KBM-7 (cell line): ENCODE measurements at regions not wholly inside any gene's neighbourhood (a gene's known extent, or its start where the extent isn't known, plus 50 kb on each side); places are given as distances from the start of the nearest gene placed in this dataset.

Experiments used
- DNase-seq: peaks from one replicate; pipeline ENCODE4 v3.0.0-alpha.2; 2015
- in situ Hi-C: fragments of 300-500 bp; cut with MboI; formaldehyde crosslinking; loops from 2 replicates; pipeline ENCODE4 v1.14.3; 2020; ENCODE audit warnings: low sequenced_read_pairs, low pct_unique_long_range_greater_than_20kb, mixed read lengths

DNA sequence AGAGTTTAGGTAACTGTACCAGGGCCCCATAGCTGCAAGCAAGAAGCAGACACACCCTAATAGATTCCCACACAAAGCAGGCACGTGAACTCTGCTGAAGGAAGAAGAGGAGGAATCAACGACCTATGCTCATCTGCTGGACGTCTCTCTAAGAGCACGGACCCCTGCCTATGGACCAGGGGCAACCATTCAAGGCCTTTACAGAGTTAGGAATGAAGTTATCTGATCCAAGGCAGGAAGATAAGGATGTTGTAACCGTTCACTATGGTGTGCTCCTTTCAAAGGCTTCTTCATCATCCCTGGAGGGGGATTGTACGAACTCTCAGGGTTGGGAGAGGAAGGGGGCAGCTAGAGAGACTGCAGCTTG, 141.6 kb upstream of the PARP11 start:
- DNase-seq, result no peak
- in situ Hi-C loops, result no loop called here

GRCh38 chr12:4014444-4014843, 141.2 kb upstream of the PARP11 start:
- in situ Hi-C loops, result no loop called here

DNA sequence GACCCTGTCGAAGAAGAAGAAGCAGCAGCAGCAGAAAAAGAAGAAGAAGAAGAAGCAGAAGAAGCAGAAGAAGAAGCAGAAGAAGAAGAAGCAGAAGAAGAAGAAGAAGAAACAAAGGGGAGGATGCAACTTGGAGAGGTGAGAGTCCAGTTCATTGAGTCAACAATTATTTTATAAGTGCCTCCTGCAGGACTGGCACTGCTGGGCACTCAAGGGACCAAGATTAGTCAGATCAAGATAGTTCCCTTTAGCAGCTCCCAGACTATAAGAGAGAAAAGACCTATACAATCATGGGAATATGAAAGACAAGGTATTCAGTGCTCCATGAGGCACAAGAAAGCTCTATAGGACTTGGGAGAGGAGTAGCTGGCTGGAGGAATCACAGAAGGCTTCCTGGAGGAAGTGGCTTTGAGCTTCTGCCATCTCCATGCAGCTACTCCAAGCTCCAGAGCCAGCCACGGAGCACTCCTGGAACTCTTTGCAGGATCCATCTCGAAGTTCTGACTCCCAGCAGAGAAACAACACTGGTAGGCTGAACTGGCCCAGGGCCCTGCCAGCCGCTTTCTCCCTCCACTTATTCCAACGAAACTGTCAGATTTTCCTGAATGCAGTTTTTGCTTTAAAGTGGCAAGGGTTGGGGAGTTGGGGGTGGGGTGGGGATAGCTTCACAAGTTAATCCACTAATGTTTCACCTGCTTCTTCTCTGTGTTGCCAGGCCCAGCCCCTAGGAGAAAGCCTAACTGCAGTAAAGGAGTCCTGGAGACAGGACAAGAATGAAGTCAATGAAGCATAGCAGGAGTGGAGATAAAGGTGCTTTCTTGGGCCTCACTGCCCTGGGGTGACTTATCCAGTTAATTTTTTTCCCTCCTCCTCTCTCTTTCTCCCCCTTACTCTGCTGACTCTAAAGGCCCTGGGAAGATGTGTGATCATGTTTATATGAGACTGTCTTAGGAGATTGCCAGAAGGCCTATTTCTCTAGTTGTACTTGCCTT, 140.1 kb upstream of the PARP11 start:
- in situ Hi-C loops, result no loop called here
- DNase-seq, result no peak

More at GRCh38 chr12:4014444-4014843, 141.2 kb upstream of the PARP11 start:
- no peak for DNase-seq

DNA sequence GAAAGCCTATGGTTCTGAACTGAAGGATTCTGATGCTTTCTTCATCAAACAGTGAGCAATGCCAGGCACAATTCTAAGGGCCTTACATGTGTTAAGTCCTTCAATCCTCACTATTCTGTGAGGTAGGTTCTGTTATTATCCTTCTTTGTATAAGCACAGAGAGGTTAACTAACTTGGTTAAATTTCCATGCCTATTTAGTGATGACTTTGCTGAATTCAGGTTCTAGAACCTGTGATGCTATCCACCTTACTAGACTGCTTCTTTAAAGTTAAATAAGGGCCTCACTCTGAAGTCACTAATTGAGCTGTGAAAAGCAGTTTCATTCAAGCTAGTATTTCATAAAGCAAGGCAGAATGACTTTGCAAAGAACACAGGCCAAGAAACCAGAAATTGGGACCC, 138.9 kb upstream of the PARP11 start:
- in situ Hi-C loops, result no loop called here
- DNase-seq, result no peak

DNA sequence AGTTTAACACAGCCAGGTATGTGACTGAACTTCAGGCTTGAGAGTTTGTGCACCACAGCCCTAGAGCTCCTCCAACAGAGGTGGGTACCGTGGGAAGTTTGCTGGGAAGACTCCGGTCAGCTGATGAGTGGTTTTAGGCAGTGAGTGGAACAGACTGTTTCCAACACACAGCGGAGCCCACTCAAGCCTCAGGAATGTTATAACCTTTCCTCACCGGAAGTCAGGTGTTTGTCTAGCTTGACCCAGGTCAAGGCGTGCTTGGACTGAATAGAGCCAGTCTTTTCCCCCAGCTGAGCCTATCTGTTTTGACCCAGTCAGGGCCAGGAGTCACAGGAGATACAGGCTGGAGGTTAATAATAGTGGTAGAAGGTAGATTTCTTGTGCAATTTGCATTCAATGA, 138.4 kb upstream of the PARP11 start:
- in situ Hi-C loops, result no loop called here
- no peak for DNase-seq

DNA sequence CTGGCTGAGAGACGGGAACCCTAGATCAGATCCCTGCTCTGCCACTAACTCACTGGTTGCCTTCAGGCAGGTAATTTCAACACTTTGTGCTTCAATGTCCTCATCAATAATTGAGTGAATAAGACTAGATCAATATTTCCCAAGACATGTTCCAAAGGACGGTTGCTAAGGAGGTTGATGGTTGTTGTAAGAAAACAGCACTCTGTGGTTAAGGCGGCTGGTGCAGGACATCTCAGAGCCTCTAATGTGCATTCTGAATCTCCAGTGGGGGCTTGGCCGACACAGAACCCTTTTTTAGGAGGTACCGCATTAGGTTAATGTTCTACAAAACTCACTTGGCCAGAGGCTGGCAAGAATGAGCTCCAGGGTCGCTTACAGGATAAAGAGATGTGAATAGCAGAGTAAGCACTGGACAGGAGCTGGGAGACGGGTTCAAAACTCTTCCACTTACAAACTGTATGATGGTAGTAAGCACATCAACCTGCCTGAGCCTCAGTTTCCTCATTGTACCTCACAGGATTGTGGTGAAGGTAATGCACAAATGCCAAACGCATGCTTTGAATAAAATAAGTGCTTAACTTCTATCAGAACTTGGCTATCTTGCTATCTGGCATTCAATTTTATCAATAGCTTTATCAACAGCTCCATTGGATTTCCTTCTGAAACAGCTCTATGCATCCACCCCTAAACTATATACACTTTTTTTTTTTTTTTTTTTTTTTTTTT, 136.9 kb upstream of the PARP11 start:
- in situ Hi-C loops, result no loop called here
- no peak for DNase-seq

- no peak for DNase-seq
- in situ Hi-C loops, result no loop called here
Observed at GRCh38 chr12:4006743-4007142, 133.5 kb upstream of the PARP11 start.

- in situ Hi-C loops, result no loop called here
- DNase-seq, result no peak
Observed at GRCh38 chr12:4005851-4006430, 132.7 kb upstream of the PARP11 start.

- in situ Hi-C loops, result no loop called here
- DNase-seq, result no peak
Observed at GRCh38 chr12:4003576-4003975, 130.4 kb upstream of the PARP11 start.

DNA sequence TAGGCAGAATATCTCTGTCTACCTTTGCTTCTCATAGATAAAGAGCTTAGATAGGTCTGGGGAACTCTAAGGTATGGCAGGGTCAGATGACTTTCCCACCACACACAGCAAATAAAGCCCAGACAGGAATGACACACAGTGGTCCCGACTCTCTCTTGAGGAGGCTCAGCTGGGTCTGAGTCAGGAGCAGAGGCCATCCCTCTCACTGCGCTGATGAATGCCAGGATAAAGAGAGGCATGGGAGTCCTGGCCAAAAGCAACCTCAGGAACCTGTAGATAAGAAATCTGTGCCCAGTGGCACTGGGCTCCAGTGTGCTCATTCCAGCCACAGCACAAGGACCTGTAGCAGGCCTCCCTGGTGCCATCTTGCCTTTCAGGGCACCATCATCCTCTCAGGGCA, 129.4 kb upstream of the PARP11 start:
- in situ Hi-C loops, result no loop called here

GRCh38 chr12:4001841-4002240, 128.6 kb upstream of the PARP11 start:
- in situ Hi-C loops, result no loop called here
- peak; percentile 28 for DNase-seq

More for the DNA sequence above, 129.4 kb upstream of the PARP11 start:
- no peak for DNase-seq

GRCh38 chr12:4001031-4001430, 127.8 kb upstream of the PARP11 start:
- in situ Hi-C loops, result no loop called here

DNA sequence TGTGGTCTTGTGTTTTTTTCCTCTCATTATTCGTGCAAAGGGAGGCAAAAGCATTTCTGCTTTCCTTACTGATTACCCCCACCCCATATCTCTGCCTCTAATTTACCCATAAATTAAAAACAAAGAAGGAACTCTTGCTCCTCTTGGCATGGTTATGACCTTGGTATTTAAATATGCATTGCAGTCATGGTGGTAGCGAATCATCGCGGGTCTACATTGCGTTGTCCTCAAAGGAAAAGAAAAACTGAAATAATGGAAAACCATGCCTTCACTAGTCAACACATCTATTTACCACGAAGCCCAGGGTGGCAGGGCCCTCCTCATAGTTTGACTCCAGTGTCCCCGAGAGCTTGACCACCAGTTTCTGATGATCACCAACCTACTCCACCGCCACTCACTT, 126.7 kb upstream of the PARP11 start:
- in situ Hi-C loops, result no loop called here
- DNase-seq, result no peak

More at GRCh38 chr12:4001031-4001430, 127.8 kb upstream of the PARP11 start:
- DNase-seq, result no peak

GRCh38 chr12:3998968-3999792, 126.0 kb upstream of the PARP11 start:
- in situ Hi-C loops, result no loop called here
- DNase-seq, result no peak

DNA sequence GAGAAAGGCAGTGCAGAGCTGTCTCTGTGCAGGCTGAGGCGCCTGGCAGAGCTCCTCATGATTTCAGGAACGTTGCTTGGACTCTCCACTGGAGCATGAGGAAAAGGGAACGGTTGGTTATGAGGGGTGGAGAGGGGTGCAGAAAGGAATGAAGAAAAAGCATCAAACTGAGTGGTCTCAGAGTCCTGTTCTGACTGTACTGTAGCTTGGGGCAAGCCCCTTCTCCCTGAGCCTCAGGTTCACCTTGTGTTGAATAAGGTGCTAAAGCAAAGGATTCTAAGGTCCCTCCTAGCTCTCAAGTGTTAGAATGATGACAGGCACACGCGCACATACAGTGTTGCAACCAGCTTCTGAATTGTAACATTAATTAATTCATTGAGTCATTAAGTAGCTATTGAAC, 125.2 kb upstream of the PARP11 start:
- no peak for DNase-seq
- in situ Hi-C loops, result no loop called here

DNA sequence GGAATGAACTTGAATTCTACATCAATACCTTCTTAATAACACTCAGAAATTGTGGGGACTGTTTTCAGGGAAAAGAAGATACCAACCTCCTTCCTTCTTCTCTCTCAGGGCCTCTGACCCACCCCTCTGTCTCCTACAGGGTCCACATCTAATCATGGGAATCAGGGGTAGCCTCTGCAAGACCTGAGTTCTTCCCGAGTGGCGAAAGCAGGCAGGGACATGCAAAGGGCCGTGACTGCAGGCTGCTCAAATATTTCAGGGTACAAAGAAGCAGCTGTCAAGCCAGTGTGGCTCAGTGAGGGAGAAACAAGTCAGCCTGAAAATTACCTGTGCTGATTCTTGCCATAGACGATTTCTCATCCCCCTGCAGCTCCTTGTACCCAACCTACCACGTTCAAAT, 123.1 kb upstream of the PARP11 start:
- DNase-seq, result no peak
- in situ Hi-C loops, result no loop called here

DNA sequence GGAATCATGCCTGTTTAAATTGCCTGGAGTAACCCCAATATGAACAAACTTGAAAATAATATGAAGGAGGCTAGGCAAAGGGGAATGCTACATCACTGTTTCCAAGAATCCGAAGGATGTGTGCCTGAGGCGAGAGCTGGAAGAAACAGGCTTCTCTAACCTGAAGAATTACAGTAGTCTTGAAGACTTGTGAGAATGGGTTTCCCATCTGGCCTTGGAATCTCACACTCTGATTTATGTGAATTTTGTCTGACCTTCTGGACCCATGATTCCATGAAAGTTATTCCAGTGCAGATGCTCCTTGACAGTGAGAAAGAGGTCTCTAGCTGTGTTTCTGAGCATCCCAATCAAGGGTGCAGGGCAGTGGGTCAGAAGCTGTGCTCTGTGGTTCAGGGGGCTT, 122.1 kb upstream of the PARP11 start:
- no peak for DNase-seq
- in situ Hi-C loops, result no loop called here

- no peak for DNase-seq
- in situ Hi-C loops, result no loop called here
Observed at GRCh38 chr12:3994500-3994899, 121.3 kb upstream of the PARP11 start.

- in situ Hi-C loops, result no loop called here
- no peak for DNase-seq
Observed at GRCh38 chr12:3992945-3993344, 119.7 kb upstream of the PARP11 start.
